HEK293 (cell line): ENCODE measurements at regions not wholly inside any gene's neighbourhood (a gene's known extent, or its start where the extent isn't known, plus 50 kb on each side); places are given as distances from the start of the nearest gene placed in this dataset.
A peak's percentile ranks its signal among the peaks of the same experiment; 100 is the strongest.

Experiments used
- CTCF ChIA-PET: fragments of 350-600 bp; formaldehyde crosslinking; extraction: SDS; loops from one replicate; lab custom pipeline; 2021; ENCODE audit warnings: antibody characterized with exemption; lab: Yijun Ruan, JAX
- POLR2A ChIA-PET: fragments of 300-600 bp; formaldehyde crosslinking; extraction: SDS; loops from one replicate; lab custom pipeline; 2020; ENCODE audit warnings: antibody characterized with exemption, inconsistent platforms; lab: Yijun Ruan, JAX
- H3K27ac ChIP-seq: fragments of 200-500 bp; sonication (Bioruptor generic); 2 replicates; pipeline ENCODE4 v1.5.1; 2014; ENCODE audit warnings: low read depth, low read length, control low read depth, inconsistent platforms; ENCODE audit errors: extremely low read depth
- H3K36me3 ChIP-seq, 2 experiments: fragments of 200-500 bp in 1 of 2; sonication (Bioruptor generic) in 1 of 2; 1 replicate in 1 of 2; 2 replicates in 1 of 2; pipeline ENCODE4 v1.5.1; 2014 to 2017; ENCODE audit warnings: inconsistent platforms in 2 of 2, low read length in 2 of 2; ENCODE audit not compliant: control insufficient read depth in 2 of 2, insufficient read depth in 1 of 2
- H3K4me1 ChIP-seq: fragments of 200-500 bp; sonication (Bioruptor generic); 2 replicates; pipeline ENCODE4 v1.5.1; 2014; ENCODE audit warnings: mild to moderate bottlenecking, low read length, inconsistent platforms; ENCODE audit not compliant: control insufficient read depth, insufficient read depth
- H3K4me3 ChIP-seq: 2 replicates; pipeline ENCODE4 v1.5.1; 2011; ENCODE audit warnings: low read depth, mild to moderate bottlenecking, control low read depth, low read length, moderate library complexity
- H3K9me3 ChIP-seq: fragments of 200-500 bp; sonication (Bioruptor generic); 2 replicates; pipeline ENCODE4 v1.5.1; 2014; ENCODE audit warnings: low read depth, low read length, inconsistent platforms; ENCODE audit not compliant: control insufficient read depth, insufficient read depth
- FEZF1 ChIP-seq: fragments of 450-650 bp; formaldehyde crosslinking; IDR thresholded peaks from 2 replicates; pipeline ENCODE4 v1.5.1; 2016; ENCODE audit warnings: missing biosample characterization, missing genetic modification characterization
- GFI1B ChIP-seq: fragments of 450-650 bp; formaldehyde crosslinking; IDR thresholded peaks from 2 replicates; pipeline ENCODE4 v1.5.1; 2016; ENCODE audit warnings: missing biosample characterization, missing genetic modification characterization
- GLI2 ChIP-seq: fragments of 450-650 bp; formaldehyde crosslinking; IDR thresholded peaks from 2 replicates; pipeline ENCODE4; 2017; ENCODE audit warnings: missing biosample characterization, missing genetic modification characterization, low read depth, borderline replicate concordance
- GLIS1 ChIP-seq: fragments of 450-650 bp; formaldehyde crosslinking; IDR thresholded peaks from 2 replicates; pipeline ENCODE4 v1.5.1; 2016; ENCODE audit warnings: missing biosample characterization, missing genetic modification characterization
- KLF1 ChIP-seq: fragments of 450-650 bp; formaldehyde crosslinking; IDR thresholded peaks from 2 replicates; pipeline ENCODE4 v1.5.1; 2016; ENCODE audit warnings: missing biosample characterization, missing genetic modification characterization
- OSR2 ChIP-seq: fragments of 450-650 bp; formaldehyde crosslinking; IDR thresholded peaks from 2 replicates; pipeline ENCODE4 v1.5.1; 2016; ENCODE audit warnings: missing biosample characterization, missing genetic modification characterization
- PRDM4 ChIP-seq: fragments of 450-650 bp; formaldehyde crosslinking; IDR thresholded peaks from 2 replicates; pipeline ENCODE4 v1.5.1; 2017; ENCODE audit warnings: missing biosample characterization, missing genetic modification characterization
- SP7 ChIP-seq: fragments of 450-650 bp; formaldehyde crosslinking; IDR thresholded peaks from 2 replicates; pipeline ENCODE4 v1.5.1; 2016; ENCODE audit warnings: missing biosample characterization, missing genetic modification characterization
- YY2 ChIP-seq: fragments of 450-650 bp; formaldehyde crosslinking; IDR thresholded peaks from 2 replicates; pipeline ENCODE4 v1.5.1; 2016; ENCODE audit warnings: missing biosample characterization, missing genetic modification characterization
- ZBTB10 ChIP-seq: fragments of 450-650 bp; formaldehyde crosslinking; IDR thresholded peaks from 2 replicates; pipeline ENCODE4 v1.5.1; 2016; ENCODE audit warnings: missing biosample characterization, missing genetic modification characterization
- ZBTB17 ChIP-seq: fragments of 450-650 bp; formaldehyde crosslinking; IDR thresholded peaks from 2 replicates; pipeline ENCODE4 v1.5.1; 2016; ENCODE audit warnings: missing biosample characterization, missing genetic modification characterization
- ZBTB21 ChIP-seq: fragments of 450-650 bp; formaldehyde crosslinking; IDR thresholded peaks from 2 replicates; pipeline ENCODE4 v1.5.1; 2017; ENCODE audit warnings: missing biosample characterization, missing genetic modification characterization
- ZBTB8A ChIP-seq: fragments of 450-650 bp; formaldehyde crosslinking; IDR thresholded peaks from 2 replicates; pipeline ENCODE4 v1.5.1; 2016; ENCODE audit warnings: missing biosample characterization, missing genetic modification characterization
- ZNF10 ChIP-seq: fragments of 450-650 bp; formaldehyde crosslinking; IDR thresholded peaks from 2 replicates; pipeline ENCODE4 v1.5.1; 2017; ENCODE audit warnings: missing biosample characterization, missing genetic modification characterization
- ZNF132 ChIP-seq: fragments of 450-650 bp; formaldehyde crosslinking; IDR thresholded peaks from 2 replicates; pipeline ENCODE4 v1.5.1; 2017; ENCODE audit warnings: missing biosample characterization, missing genetic modification characterization, borderline replicate concordance
- ZNF202 ChIP-seq: fragments of 450-650 bp; formaldehyde crosslinking; IDR thresholded peaks from 2 replicates; pipeline ENCODE4 v1.5.1; 2016; ENCODE audit warnings: missing biosample characterization, missing genetic modification characterization, borderline replicate concordance
- ZNF350 ChIP-seq: fragments of 450-650 bp; formaldehyde crosslinking; IDR thresholded peaks from 2 replicates; pipeline ENCODE4 v1.5.0; 2017; ENCODE audit warnings: missing biosample characterization, mild to moderate bottlenecking, missing genetic modification characterization
- ZNF423 ChIP-seq: fragments of 450-650 bp; formaldehyde crosslinking; IDR thresholded peaks from 2 replicates; pipeline ENCODE4 v1.5.1; 2016; ENCODE audit warnings: missing biosample characterization, missing genetic modification characterization
- ZNF549 ChIP-seq: fragments of 450-650 bp; IDR thresholded peaks from 2 replicates; pipeline ENCODE4 v1.5.1; 2018; ENCODE audit warnings: missing biosample characterization, missing genetic modification characterization, mild to moderate bottlenecking, inconsistent platforms, moderate library complexity
- ZNF600 ChIP-seq: fragments of 450-650 bp; formaldehyde crosslinking; IDR thresholded peaks from 2 replicates; pipeline ENCODE4 v1.5.1; 2016; ENCODE audit warnings: missing biosample characterization, missing genetic modification characterization
- ZNF610 ChIP-seq: fragments of 450-650 bp; formaldehyde crosslinking; IDR thresholded peaks from 2 replicates; pipeline ENCODE4 v1.5.1; 2016; ENCODE audit warnings: missing biosample characterization, missing genetic modification characterization, borderline replicate concordance
- ZNF629 ChIP-seq: fragments of 450-650 bp; formaldehyde crosslinking; IDR thresholded peaks from 2 replicates; pipeline ENCODE4 v1.5.1; 2017; ENCODE audit warnings: missing biosample characterization, missing genetic modification characterization
- ZSCAN30 ChIP-seq: fragments of 450-650 bp; IDR thresholded peaks from 2 replicates; pipeline ENCODE4 v1.5.1; 2018; ENCODE audit warnings: missing biosample characterization, mild to moderate bottlenecking, missing genetic modification characterization, moderate library complexity
- ZXDB ChIP-seq: fragments of 450-650 bp; formaldehyde crosslinking; IDR thresholded peaks from 2 replicates; pipeline ENCODE4 v1.5.1; 2016; ENCODE audit warnings: missing biosample characterization, missing genetic modification characterization
- TF ChIP-seq, protein P1 (sequence below): fragments of 450-650 bp; formaldehyde crosslinking; IDR thresholded peaks from 2 replicates; pipeline ENCODE4 v1.5.0; 2017; ENCODE audit warnings: missing biosample characterization, missing genetic modification characterization, borderline replicate concordance
- TF ChIP-seq, protein P2 (sequence below): fragments of 450-650 bp; formaldehyde crosslinking; IDR thresholded peaks from 2 replicates; pipeline ENCODE4 v1.5.1; 2016; ENCODE audit warnings: missing biosample characterization, missing genetic modification characterization

GRCh38 chr6:168247443-168248147, 72.0 kb downstream of the DACT2 start:
- peak overlapping the region; percentile 13 for H3K4me3 ChIP-seq
- CTCF ChIA-PET, result interaction anchor here (0.8 to 1.1 kb wide), 3 partner anchors 15 to 46 kb away, joined by 3 to 7 read pairs (median 4); no protein-coding TSS in a partner anchor
- peaks cover 23% of the 10 kb centered on the region for H3K4me1 ChIP-seq
- H3K27ac ChIP-seq, result peak overlapping the region; percentile 73
- POLR2A ChIA-PET, result interaction anchor here (0.5 to 1.1 kb wide), 5 partner anchors 12 to 986 kb away, joined by 3 to 6 read pairs (median 3); no protein-coding TSS in a partner anchor
- no peaks in the 10 kb centered on the region for H3K36me3 ChIP-seq
- H3K9me3 ChIP-seq, result no peaks in the 10 kb centered on the region
- TF ChIP-seq PRDM4 (tag by site-specific recombination) (peak; percentile 83), YY2 (tag by site-specific recombination) (0 out of 2 replicates have a peak, but pooled peaks have one; percentile 27), ZBTB8A (peak; percentile 49; the same call in 1 of the 2 replicates), ZNF132 (no peak), ZBTB10 (tag by site-specific recombination) (no peak), ZNF629 (tag by site-specific recombination) (peak; percentile 73), ZXDB (tag by site-specific recombination) (peak; percentile 40; the same call in 1 of the 2 replicates), ZNF549 (tag by site-specific recombination) (0 out of 2 replicates have a peak, but pooled peaks have one; percentile 56), ZSCAN30 (tag by site-specific recombination) (peak; percentile 85), ZBTB21 (tag by site-specific recombination) (0 out of 2 replicates have a peak, but pooled peaks have one; percentile 17), KLF1 (tag by site-specific recombination) (peak; percentile 56), ZNF610 (tag by site-specific recombination) (peak; percentile 77), FEZF1 (tag by site-specific recombination) (peak; percentile 100), ZNF423 (tag by site-specific recombination) (peak; percentile 94), ZBTB17 (tag by site-specific recombination) (peak; percentile 96), GFI1B (tag by site-specific recombination) (0 out of 2 replicates have a peak, but pooled peaks have one; percentile 17), ZNF10 (tag by site-specific recombination) (peak; percentile 36; the same call in 1 of the 2 replicates), SP7 (tag by site-specific recombination) (peak; percentile 97), GLI2 (tag by site-specific recombination) (peak; percentile 58; the same call in 1 of the 2 replicates), ZNF600 (tag by site-specific recombination) (peak; percentile 79), ZNF202 (tag by site-specific recombination) (no peak), GLIS1 (tag by site-specific recombination) (peak; percentile 97), OSR2 (tag by site-specific recombination) (peak; percentile 85), ZNF350 (tag by site-specific recombination) (0 out of 2 replicates have a peak, but pooled peaks have one; percentile 41)
- TF ChIP-seq, protein P1, sequence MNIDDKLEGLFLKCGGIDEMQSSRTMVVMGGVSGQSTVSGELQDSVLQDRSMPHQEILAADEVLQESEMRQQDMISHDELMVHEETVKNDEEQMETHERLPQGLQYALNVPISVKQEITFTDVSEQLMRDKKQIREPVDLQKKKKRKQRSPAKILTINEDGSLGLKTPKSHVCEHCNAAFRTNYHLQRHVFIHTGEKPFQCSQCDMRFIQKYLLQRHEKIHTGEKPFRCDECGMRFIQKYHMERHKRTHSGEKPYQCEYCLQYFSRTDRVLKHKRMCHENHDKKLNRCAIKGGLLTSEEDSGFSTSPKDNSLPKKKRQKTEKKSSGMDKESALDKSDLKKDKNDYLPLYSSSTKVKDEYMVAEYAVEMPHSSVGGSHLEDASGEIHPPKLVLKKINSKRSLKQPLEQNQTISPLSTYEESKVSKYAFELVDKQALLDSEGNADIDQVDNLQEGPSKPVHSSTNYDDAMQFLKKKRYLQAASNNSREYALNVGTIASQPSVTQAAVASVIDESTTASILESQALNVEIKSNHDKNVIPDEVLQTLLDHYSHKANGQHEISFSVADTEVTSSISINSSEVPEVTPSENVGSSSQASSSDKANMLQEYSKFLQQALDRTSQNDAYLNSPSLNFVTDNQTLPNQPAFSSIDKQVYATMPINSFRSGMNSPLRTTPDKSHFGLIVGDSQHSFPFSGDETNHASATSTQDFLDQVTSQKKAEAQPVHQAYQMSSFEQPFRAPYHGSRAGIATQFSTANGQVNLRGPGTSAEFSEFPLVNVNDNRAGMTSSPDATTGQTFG, result no peak
- TF ChIP-seq, protein P2, sequence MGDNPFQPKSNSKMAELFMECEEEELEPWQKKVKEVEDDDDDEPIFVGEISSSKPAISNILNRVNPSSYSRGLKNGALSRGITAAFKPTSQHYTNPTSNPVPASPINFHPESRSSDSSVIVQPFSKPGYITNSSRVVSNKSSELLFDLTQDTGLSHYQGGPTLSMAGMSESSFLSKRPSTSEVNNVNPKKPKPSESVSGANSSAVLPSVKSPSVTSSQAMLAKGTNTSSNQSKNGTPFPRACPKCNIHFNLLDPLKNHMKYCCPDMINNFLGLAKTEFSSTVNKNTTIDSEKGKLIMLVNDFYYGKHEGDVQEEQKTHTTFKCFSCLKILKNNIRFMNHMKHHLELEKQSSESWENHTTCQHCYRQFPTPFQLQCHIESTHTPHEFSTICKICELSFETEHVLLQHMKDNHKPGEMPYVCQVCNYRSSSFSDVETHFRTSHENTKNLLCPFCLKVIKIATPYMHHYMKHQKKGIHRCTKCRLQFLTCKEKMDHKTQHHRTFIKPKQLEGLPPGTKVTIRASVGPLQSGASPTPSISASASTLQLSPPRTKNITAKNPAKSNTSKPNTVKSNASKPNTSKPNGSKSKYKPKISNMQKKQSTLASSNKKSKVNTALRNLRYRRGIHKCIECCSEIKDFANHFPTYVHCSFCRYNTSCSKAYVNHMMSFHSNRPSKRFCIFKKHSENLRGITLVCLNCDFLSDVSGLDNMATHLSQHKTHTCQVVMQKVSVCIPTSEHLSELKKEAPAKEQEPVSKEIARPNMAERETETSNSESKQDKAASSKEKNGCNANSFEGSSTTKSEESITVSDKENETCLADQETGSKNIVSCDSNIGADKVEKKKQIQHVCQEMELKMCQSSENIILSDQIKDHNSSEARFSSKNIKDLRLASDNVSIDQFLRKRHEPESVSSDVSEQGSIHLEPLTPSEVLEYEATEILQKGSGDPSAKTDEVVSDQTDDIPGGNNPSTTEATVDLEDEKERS, result no peak
